CD4-positive, alpha-beta T cell treated with Interleukin-17A for 1 hour (primary cell): ENCODE measurements at regions not wholly inside any gene's neighbourhood (a gene's known extent, or its start where the extent isn't known, plus 50 kb on each side); places are given as distances from the start of the nearest gene placed in this dataset.

Source experiments
- DNase-seq: peaks from one replicate; pipeline ENCODE4 v3.0.0-alpha.2; 2020

GRCh38 chr2:23238011-23238657 lies 146.8 kb upstream of the KLHL29 start:
- no peak for DNase-seq

GRCh38 chr2:23239374-23239773 lies 145.6 kb upstream of the KLHL29 start:
- no peak for DNase-seq

GRCh38 chr2:23241121-23241520 lies 143.9 kb upstream of the KLHL29 start:
- no peak for DNase-seq

- DNase-seq = no peak
Measured at GRCh38 chr2:23241611-23242245, 143.3 kb upstream of the KLHL29 start.

- DNase-seq = no peak
Measured at GRCh38 chr2:23243073-23243659, 141.8 kb upstream of the KLHL29 start.

- DNase-seq = no peak
Measured at GRCh38 chr2:23244617-23245016, 140.4 kb upstream of the KLHL29 start.

- DNase-seq = no peak
Measured at GRCh38 chr2:23246992-23247683, 137.8 kb upstream of the KLHL29 start.

- no peak for DNase-seq
Measured at GRCh38 chr2:23248667-23249066, 136.3 kb upstream of the KLHL29 start.

- no peak for DNase-seq
Measured at GRCh38 chr2:23249348-23249747, 135.6 kb upstream of the KLHL29 start.

- DNase-seq = no peak
Measured at GRCh38 chr2:23250371-23250770, 134.6 kb upstream of the KLHL29 start.

GRCh38 chr2:23256643-23257042 lies 128.3 kb upstream of the KLHL29 start:
- DNase-seq = no peak

- no peak for DNase-seq
Measured at GRCh38 chr2:23260621-23261020, 124.4 kb upstream of the KLHL29 start.

- DNase-seq = no peak
Measured at GRCh38 chr2:23268467-23269263, 116.3 kb upstream of the KLHL29 start.

- no peak for DNase-seq
Measured at GRCh38 chr2:23269747-23270146, 115.2 kb upstream of the KLHL29 start.

GRCh38 chr2:23270810-23271209 lies 114.2 kb upstream of the KLHL29 start:
- no peak for DNase-seq

- no peak for DNase-seq
Measured at GRCh38 chr2:23271230-23271629, 113.7 kb upstream of the KLHL29 start.

- DNase-seq = no peak
Measured at GRCh38 chr2:23273786-23274185, 111.2 kb upstream of the KLHL29 start.

- no peak for DNase-seq
Measured at GRCh38 chr2:23280401-23280800, 104.6 kb upstream of the KLHL29 start.

GRCh38 chr2:23283653-23284052 lies 101.3 kb upstream of the KLHL29 start:
- DNase-seq = no peak

GRCh38 chr2:23285091-23285800 lies 99.7 kb upstream of the KLHL29 start:
- no peak for DNase-seq

GRCh38 chr2:23286031-23286757 lies 98.8 kb upstream of the KLHL29 start:
- no peak for DNase-seq
